Keratinocyte (primary cell): ENCODE measurements at regions not wholly inside any gene's neighbourhood (a gene's known extent, or its start where the extent isn't known, plus 50 kb on each side); places are given as distances from the start of the nearest gene placed in this dataset.

Experiments used
- DNase-seq: peaks from one replicate; pipeline ENCODE4 v3.0.0-alpha.2; 2011; ENCODE audit warnings: low read depth, missing footprints, low spot score
- FAIRE-seq: peaks from 2 replicates; lab custom pipeline; 2011; peaks lifted over from hg19 to GRCh38; lab: Jason Lieb, UNC
- H2AFZ ChIP-seq: 2 replicates; pipeline ENCODE4 v1.6.0; 2012; ENCODE audit warnings: low read length, control low read depth, inconsistent platforms; ENCODE audit not compliant: control insufficient read depth
- H3K27ac ChIP-seq: 2 replicates; pipeline ENCODE4 v1.5.1; 2011; ENCODE audit warnings: low read length; ENCODE audit not compliant: control insufficient read depth, insufficient read depth
- H3K27me3 ChIP-seq: 3 replicates; pipeline ENCODE4 v1.6.0; 2011; ENCODE audit warnings: low read length; ENCODE audit not compliant: control insufficient read depth, insufficient read depth; ENCODE audit errors: extremely low read depth
- H3K36me3 ChIP-seq, 2 experiments: 2 replicates in 1 of 2; 3 replicates in 1 of 2; pipeline ENCODE4 v1.5.1; 2011; ENCODE audit warnings: low read length in 2 of 2, mild to moderate bottlenecking in 1 of 2; ENCODE audit not compliant: control insufficient read depth in 2 of 2, insufficient read depth in 2 of 2; ENCODE audit errors: extremely low read depth in 1 of 2
- H3K4me1 ChIP-seq: 3 replicates; pipeline ENCODE4 v1.5.1; 2011; ENCODE audit warnings: low read length; ENCODE audit not compliant: control insufficient read depth, insufficient read depth; ENCODE audit errors: extremely low read depth
- H3K4me2 ChIP-seq: 3 replicates; pipeline ENCODE4 v1.6.0; 2011; ENCODE audit warnings: low read depth, low read length; ENCODE audit not compliant: control insufficient read depth, insufficient read depth; ENCODE audit errors: extremely low read depth
- H3K4me3 ChIP-seq, 3 experiments: fragments of 200-600 bp in 1 of 3; sonication (generic) in 1 of 3; 2 replicates in 2 of 3; 3 replicates in 1 of 3; pipeline ENCODE4 v1.5.1; 2011 to 2016; ENCODE audit warnings: low read length in 3 of 3, mild to moderate bottlenecking in 3 of 3, control low read depth in 2 of 3, inconsistent platforms in 1 of 3, low read depth in 1 of 3, mixed read lengths in 1 of 3, mixed run types in 1 of 3, moderate library complexity in 1 of 3; ENCODE audit not compliant: control insufficient read depth in 2 of 3, insufficient read depth in 2 of 3; ENCODE audit errors: extremely low read depth in 1 of 3
- H3K79me2 ChIP-seq: 2 replicates; pipeline ENCODE4 v1.6.0; 2012; ENCODE audit warnings: low read length; ENCODE audit not compliant: control insufficient read depth, insufficient read depth
- H3K9ac ChIP-seq: 3 replicates; pipeline ENCODE4 v1.6.0; 2011; ENCODE audit warnings: low read length; ENCODE audit not compliant: control insufficient read depth, insufficient read depth; ENCODE audit errors: extremely low read depth
- H3K9me1 ChIP-seq: 3 replicates; pipeline ENCODE4 v1.6.0; 2011; ENCODE audit warnings: low read length; ENCODE audit not compliant: control insufficient read depth, insufficient read depth; ENCODE audit errors: extremely low read depth
- H3K9me3 ChIP-seq: 2 replicates; pipeline ENCODE4 v1.5.1; 2012; ENCODE audit warnings: low read depth, low read length; ENCODE audit not compliant: control insufficient read depth
- H4K20me1 ChIP-seq: 3 replicates; pipeline ENCODE4 v1.6.0; 2011; ENCODE audit warnings: low read length; ENCODE audit not compliant: control insufficient read depth, insufficient read depth; ENCODE audit errors: extremely low read depth
- EZH2 ChIP-seq: IDR thresholded peaks from one replicate; pipeline ENCODE4 v1.6.1; 2012; ENCODE audit warnings: inconsistent platforms, mild to moderate bottlenecking, low read length, moderate library complexity
- dilution Hi-C: fragments of 300-500 bp; cut with MboI; formaldehyde crosslinking; loops from one replicate; pipeline ENCODE4 v1.7.0; 2020; ENCODE audit warnings: low sequenced_read_pairs; ENCODE audit not compliant: extremely low pct_ligation_motif_present
- TF ChIP-seq, protein P1 (sequence below), 3 experiments: IDR thresholded peaks in 1 of 3; conservative IDR thresholded peaks in 1 of 3; optimal IDR thresholded peaks in 1 of 3; 2 replicates in 2 of 3; 3 replicates in 1 of 3; pipeline versions ENCODE3 to v1.5.1; 2011; ENCODE audit warnings: low read length in 3 of 3, mild to moderate bottlenecking in 3 of 3, moderate library complexity in 2 of 3, control low read depth in 1 of 3, inconsistent platforms in 1 of 3; ENCODE audit not compliant: insufficient read depth in 2 of 3; ENCODE audit errors: extremely low read depth in 1 of 3

DNA sequence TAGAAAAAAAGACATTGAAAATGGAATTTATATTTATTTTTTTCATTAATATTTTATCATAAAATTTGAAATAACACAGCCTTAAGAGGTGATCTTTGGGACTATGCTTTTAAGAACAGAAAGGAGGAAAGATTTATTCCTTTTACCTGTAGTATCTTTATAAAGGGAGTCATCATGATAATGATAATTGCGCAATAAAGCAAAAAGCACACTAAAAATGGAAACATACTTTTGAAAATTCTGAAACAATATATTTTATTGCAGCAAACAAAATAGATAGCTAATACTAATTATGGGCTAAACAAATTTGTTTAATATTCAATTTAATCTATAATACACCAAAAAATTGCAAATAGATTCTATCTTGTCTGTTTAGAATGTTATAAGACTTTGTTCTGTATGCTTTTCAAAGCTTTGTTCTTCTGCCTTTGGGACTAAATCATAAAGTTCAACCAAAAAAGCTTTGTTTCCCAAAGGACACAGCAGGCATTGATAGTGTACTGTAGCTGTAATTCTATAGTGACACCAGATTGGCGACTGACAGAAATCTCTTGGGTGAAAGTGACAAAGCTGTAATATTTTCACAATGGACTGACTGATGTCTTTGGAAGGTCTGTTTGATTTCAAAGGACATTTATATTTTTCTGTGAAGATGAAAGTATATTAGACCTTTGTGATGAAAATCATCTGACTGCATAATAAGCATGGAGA, 2156.6 kb upstream of the TENM3 start:
- no peaks in the 10 kb centered on the region for H3K27me3 ChIP-seq
- no peaks in the 10 kb centered on the region for H3K4me1 ChIP-seq
- no peak overlapping the region for H2AFZ ChIP-seq
- H3K36me3 ChIP-seq: no peaks in the 10 kb centered on the region
- H3K9me3 ChIP-seq: no peaks in the 10 kb centered on the region
- no peaks in the 10 kb centered on the region for H4K20me1 ChIP-seq
- FAIRE-seq (no peak), DNase-seq (no peak)
- H3K4me3 ChIP-seq: no peak overlapping the region
- H3K4me2 ChIP-seq: no peak overlapping the region
- no peak overlapping the region for H3K9ac ChIP-seq
- no peak overlapping the region for H3K27ac ChIP-seq
- no peaks in the 10 kb centered on the region for H3K9me1 ChIP-seq
- dilution Hi-C loops: no loop called here
- no peaks in the 10 kb centered on the region for H3K79me2 ChIP-seq
- TF ChIP-seq, protein P1, sequence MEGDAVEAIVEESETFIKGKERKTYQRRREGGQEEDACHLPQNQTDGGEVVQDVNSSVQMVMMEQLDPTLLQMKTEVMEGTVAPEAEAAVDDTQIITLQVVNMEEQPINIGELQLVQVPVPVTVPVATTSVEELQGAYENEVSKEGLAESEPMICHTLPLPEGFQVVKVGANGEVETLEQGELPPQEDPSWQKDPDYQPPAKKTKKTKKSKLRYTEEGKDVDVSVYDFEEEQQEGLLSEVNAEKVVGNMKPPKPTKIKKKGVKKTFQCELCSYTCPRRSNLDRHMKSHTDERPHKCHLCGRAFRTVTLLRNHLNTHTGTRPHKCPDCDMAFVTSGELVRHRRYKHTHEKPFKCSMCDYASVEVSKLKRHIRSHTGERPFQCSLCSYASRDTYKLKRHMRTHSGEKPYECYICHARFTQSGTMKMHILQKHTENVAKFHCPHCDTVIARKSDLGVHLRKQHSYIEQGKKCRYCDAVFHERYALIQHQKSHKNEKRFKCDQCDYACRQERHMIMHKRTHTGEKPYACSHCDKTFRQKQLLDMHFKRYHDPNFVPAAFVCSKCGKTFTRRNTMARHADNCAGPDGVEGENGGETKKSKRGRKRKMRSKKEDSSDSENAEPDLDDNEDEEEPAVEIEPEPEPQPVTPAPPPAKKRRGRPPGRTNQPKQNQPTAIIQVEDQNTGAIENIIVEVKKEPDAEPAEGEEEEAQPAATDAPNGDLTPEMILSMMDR (optimal IDR thresholded peaks at IDR 0.05 in 1 of 3, IDR thresholded peaks at IDR 0.05 in 1 of 3, conservative IDR thresholded peaks at IDR 0.05 in 1 of 3; ENCODE audit: extremely low read depth in 1 of 3, insufficient read depth in 2 of 3, low read length in 3 of 3): no peak
- no peak for TF ChIP-seq EZH2

DNA sequence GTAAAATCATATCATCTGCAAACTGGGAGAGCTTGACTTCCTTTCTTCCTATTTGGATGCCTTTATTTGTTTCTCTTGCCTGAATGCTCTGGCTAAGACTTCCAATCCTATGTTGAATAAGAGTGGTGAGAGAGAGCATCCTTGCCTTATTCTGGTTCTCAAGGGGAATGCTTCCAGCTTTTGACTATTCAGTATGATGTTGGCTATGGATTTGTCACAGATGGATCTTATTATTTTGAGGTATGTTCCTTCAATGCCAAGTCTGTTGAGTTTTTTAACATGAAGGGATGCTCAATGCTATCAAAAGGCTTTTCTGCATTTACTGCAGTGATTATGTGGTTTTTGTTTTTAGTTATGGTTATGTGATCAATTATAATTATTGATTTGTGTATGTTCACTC, 2144.6 kb upstream of the TENM3 start:
- DNase-seq: no peak
- Histone ChIP-seq H3K4me2 (no peak overlapping the region), H3K4me3 (no peak overlapping the region), H3K79me2 (no peaks in the 10 kb centered on the region), H3K27ac (no peak overlapping the region), H4K20me1 (no peaks in the 10 kb centered on the region), H3K4me1 (no peaks in the 10 kb centered on the region), H3K36me3 (no peaks in the 10 kb centered on the region), H3K9me3 (no peaks in the 10 kb centered on the region), H3K9me1 (no peaks in the 10 kb centered on the region), H3K9ac (no peak overlapping the region), H2AFZ (no peak overlapping the region), H3K27me3 (no peaks in the 10 kb centered on the region)
- no peak for TF ChIP-seq EZH2
- TF ChIP-seq, protein P1 (optimal IDR thresholded peaks at IDR 0.05 in 1 of 3, IDR thresholded peaks at IDR 0.05 in 1 of 3, conservative IDR thresholded peaks at IDR 0.05 in 1 of 3; ENCODE audit: extremely low read depth in 1 of 3, insufficient read depth in 2 of 3, low read length in 3 of 3): no peak
- dilution Hi-C loops: no loop called here
- no peak for FAIRE-seq
